HepG2 (cell line): ENCODE measurements at regions not wholly inside any gene's neighbourhood (a gene's known extent, or its start where the extent isn't known, plus 50 kb on each side); places are given as distances from the start of the nearest gene placed in this dataset.

Experiments
- ETV5 ChIP-seq: IDR thresholded peaks from 2 replicates; pipeline ENCODE4 v1.6.1; 2018; ENCODE audit warnings: missing biosample characterization, missing genetic modification reagents, inconsistent platforms, borderline replicate concordance
- SP1 ChIP-seq, 2 experiments: fragments of 450-650 bp in 1 of 2; sonication (generic) in 1 of 2; formaldehyde crosslinking in 1 of 2; IDR thresholded peaks; 2 replicates each; pipeline versions ENCODE4 v1.4.0 to v1.6.1; 2016 to 2020; ENCODE audit warnings: missing genetic modification reagents in 1 of 2
- ZNF18 ChIP-seq: sonication (generic); formaldehyde crosslinking; IDR thresholded peaks from 2 replicates; pipeline ENCODE4 v1.8.0; 2022; ENCODE audit warnings: mild to moderate bottlenecking, missing genetic modification reagents; ENCODE audit not compliant: insufficient replicate concordance

GRCh38 chr1:244302876-244303609, 148.7 kb downstream of the ADSS2 start:
- no peak for TF ChIP-seq SP1 (IDR thresholded peaks at IDR 0.05)
- no peak for TF ChIP-seq SP1 (CRISPR knock-in tag; IDR thresholded peaks at IDR 0.05)
- no peak for TF ChIP-seq ETV5 (CRISPR knock-in tag)
- no peak for TF ChIP-seq ZNF18 (CRISPR knock-in tag)
